Aorta (tissue), 5 donors: ENCODE measurements at regions not wholly inside any gene's neighbourhood (a gene's known extent, or its start where the extent isn't known, plus 50 kb on each side); places are given as distances from the start of the nearest gene placed in this dataset.
"Not testable (repeated sequence)": the region's sequence is repeated elsewhere in the genome, so short reads cannot be mapped to it uniquely, and the experiment has no call there.

ENCODE experiments used
- ATAC-seq: fragments of 200-7000 bp; cut with Tn5 transposase; one replicate; pipeline ENCODE4 v1.9.1; 2022; ENCODE audit warnings: moderate library complexity; ENCODE audit not compliant: low FRiP score
- DNase-seq, 2 donors: peaks; one replicate each; pipeline ENCODE4 v3.0.0-alpha.2; 2020
- H3K27ac ChIP-seq, 2 donors: one replicate each; pipeline ENCODE4 v1.5.1; 2013; ENCODE audit warnings: low read length in 2 of 2, mild to moderate bottlenecking in 2 of 2, moderate library complexity in 2 of 2, control low read depth in 1 of 2, inconsistent platforms in 1 of 2, low read depth in 1 of 2
- H3K27me3 ChIP-seq, 2 donors: one replicate each; pipeline ENCODE4 v1.6.1; 2013; ENCODE audit warnings: control low read depth in 1 of 2, low read length in 1 of 2, mild to moderate bottlenecking in 1 of 2, moderate library complexity in 1 of 2; ENCODE audit not compliant: insufficient read depth in 2 of 2, control insufficient read depth in 1 of 2
- H3K36me3 ChIP-seq, 2 donors: one replicate each; pipeline ENCODE4 v1.6.1; 2013; ENCODE audit warnings: control low read depth in 1 of 2, low read length in 1 of 2, mild to moderate bottlenecking in 1 of 2; ENCODE audit not compliant: insufficient read depth in 2 of 2, control insufficient read depth in 1 of 2
- H3K4me1 ChIP-seq, 2 donors: one replicate each; pipeline ENCODE4 v1.6.1; 2013; ENCODE audit warnings: low read length in 2 of 2, control low read depth in 1 of 2, mild to moderate bottlenecking in 1 of 2, moderate library complexity in 1 of 2; ENCODE audit not compliant: insufficient read depth in 2 of 2, control insufficient read depth in 1 of 2
- H3K4me3 ChIP-seq, 2 donors: one replicate each; pipeline ENCODE4 v1.5.1; 2013; ENCODE audit warnings: low read length in 2 of 2, control low read depth in 1 of 2, mild to moderate bottlenecking in 1 of 2
- H3K9me3 ChIP-seq: one replicate; pipeline ENCODE4 v1.6.1; 2013; ENCODE audit warnings: mild to moderate bottlenecking, low read length; ENCODE audit not compliant: control insufficient read depth
- WGBS, 2 donors: extraction: QIAGEN DNeasy Blood & Tissue Kit; methylation state at CpG; one replicate each; pipeline ENCODE4 v1.1.7; 2013; 5-methylcytosine and 5-hydroxymethylcytosine counted together
- intact Hi-C, 2 donors: fragments of 100-400 bp; cut with DNase I; formaldehyde crosslinking; loops; one replicate each; pipeline versions ENCODE4 v1.14.2 to v1.15.0; 2022
- donor health status: healthy with polysubstance abuse.
- donor health status: Bipolar disorder and iron deficiency.
- donor health status: DM: no; HTN: no; CAD: no.
- donor health status: DM: no; HTN: no; CAD: no.
- donor health status: DM: yes; HTN: yes; CAD: no.

GRCh38 chr16:16925432-16925831 is 545.3 kb downstream of the XYLT1 start:
- Histone ChIP-seq H3K9me3 (peaks cover 1% of the 10 kb centered on the region), H3K27me3 (no peaks in the 10 kb centered on the region), H3K27ac (no peak overlapping the region), H3K4me1 (no peaks in the 10 kb centered on the region), H3K4me3 (no peak overlapping the region), H3K36me3 (no peaks in the 10 kb centered on the region)
- WGBS, 2 donors: 87 to 88% methylated on average over 2 of the region's 2 CpGs
- DNase-seq (no peak), ATAC-seq (no peak)
- intact Hi-C loops: no loop called here

- WGBS, 2 donors: 46 to 52% methylated on average over 4 of the region's 4 CpGs
- no peak for ATAC-seq
Measured at GRCh38 chr16:16928532-16929109, 542.1 kb downstream of the XYLT1 start.

GRCh38 chr16:16930309-16931000 is 540.3 kb downstream of the XYLT1 start:
- DNase-seq (no peak), ATAC-seq (no peak)
- Histone ChIP-seq H3K4me3 (no peak overlapping the region), H3K36me3 (no peaks in the 10 kb centered on the region), H3K27me3 (no peaks in the 10 kb centered on the region), H3K4me1 (no peaks in the 10 kb centered on the region), H3K9me3 (peaks cover 1% of the 10 kb centered on the region), H3K27ac (no peak overlapping the region)
- WGBS, 2 donors: 47 to 48% methylated on average over 7 of the region's 7 CpGs
- intact Hi-C loops: no loop called here

More at GRCh38 chr16:16928532-16929109, 542.1 kb downstream of the XYLT1 start:
- intact Hi-C loops: no loop called here
- no peak for DNase-seq
- Histone ChIP-seq H3K27ac (no peak overlapping the region), H3K36me3 (no peaks in the 10 kb centered on the region), H3K27me3 (no peaks in the 10 kb centered on the region), H3K9me3 (peaks cover 1% of the 10 kb centered on the region), H3K4me1 (no peaks in the 10 kb centered on the region), H3K4me3 (no peak overlapping the region)

- ATAC-seq (no peak), DNase-seq (no peak)
- Histone ChIP-seq H3K27ac (no peak overlapping the region), H3K27me3 (no peaks in the 10 kb centered on the region), H3K4me1 (no peaks in the 10 kb centered on the region), H3K36me3 (no peaks in the 10 kb centered on the region), H3K9me3 (no peaks in the 10 kb centered on the region), H3K4me3 (no peak overlapping the region)
- intact Hi-C loops: no loop called here
- 72% methylated on average over 2 of the region's 2 CpGs for WGBS, 2 donors
Measured at GRCh38 chr16:16933861-16934260, 536.9 kb downstream of the XYLT1 start.

GRCh38 chr16:16934660-16935059 is 536.1 kb downstream of the XYLT1 start:
- no peaks in the 10 kb centered on the region for H3K27me3 ChIP-seq
- no peaks in the 10 kb centered on the region for H3K9me3 ChIP-seq
- DNase-seq (no peak), ATAC-seq (no peak)
- H3K4me3 ChIP-seq: no peak overlapping the region
- intact Hi-C loops: no loop called here
- H3K36me3 ChIP-seq: no peaks in the 10 kb centered on the region
- 90 to 92% methylated on average over 7 of the region's 7 CpGs for WGBS, 2 donors
- no peak overlapping the region for H3K27ac ChIP-seq
- H3K4me1 ChIP-seq: no peaks in the 10 kb centered on the region

- DNase-seq, H3K4me1 ChIP-seq, H3K4me3 ChIP-seq, H3K36me3 ChIP-seq, intact Hi-C loops, H3K27me3 ChIP-seq, ATAC-seq, H3K9me3 ChIP-seq, H3K27ac ChIP-seq: not testable (repeated sequence)
- WGBS, 2 donors: 88 to 90% methylated on average over 4 of the region's 4 CpGs
Measured at GRCh38 chr16:16935909-16936308, 534.9 kb downstream of the XYLT1 start.

GRCh38 chr16:16937576-16937975 is 533.2 kb downstream of the XYLT1 start:
- no peaks in the 10 kb centered on the region for H3K9me3 ChIP-seq
- WGBS, 2 donors: 10 to 16% methylated on average over 2 of the region's 2 CpGs
- intact Hi-C loops: no loop called here
- H3K36me3 ChIP-seq: no peaks in the 10 kb centered on the region
- no peaks in the 10 kb centered on the region for H3K4me1 ChIP-seq
- no peak for DNase-seq
- H3K4me3 ChIP-seq: no peak overlapping the region
- no peak overlapping the region for H3K27ac ChIP-seq
- H3K27me3 ChIP-seq: no peaks in the 10 kb centered on the region
- no peak for ATAC-seq

GRCh38 chr16:16938009-16938408 is 532.8 kb downstream of the XYLT1 start:
- DNase-seq: no peak
- H3K9me3 ChIP-seq: no peaks in the 10 kb centered on the region
- H3K4me3 ChIP-seq: no peak overlapping the region
- no peaks in the 10 kb centered on the region for H3K4me1 ChIP-seq
- H3K27ac ChIP-seq: no peak overlapping the region
- no peaks in the 10 kb centered on the region for H3K27me3 ChIP-seq
- WGBS, 2 donors: 21 to 30% methylated on average over 4 of the region's 4 CpGs
- ATAC-seq: no peak
- no peaks in the 10 kb centered on the region for H3K36me3 ChIP-seq
- intact Hi-C loops: no loop called here

- 82 to 86% methylated on average over 3 of the region's 3 CpGs for WGBS, 2 donors
- H3K9me3 ChIP-seq: no peaks in the 10 kb centered on the region
- intact Hi-C loops: no loop called here
- ATAC-seq: no peak
- no peak for DNase-seq
- no peaks in the 10 kb centered on the region for H3K36me3 ChIP-seq
- no peaks in the 10 kb centered on the region for H3K27me3 ChIP-seq
- no peak overlapping the region for H3K4me3 ChIP-seq
- H3K4me1 ChIP-seq: no peaks in the 10 kb centered on the region
- H3K27ac ChIP-seq: no peak overlapping the region
Measured at GRCh38 chr16:16938980-16939379, 531.8 kb downstream of the XYLT1 start.
